ENCODE measurements at regions not wholly inside any gene's neighbourhood (a gene's known extent, or its start where the extent isn't known, plus 50 kb on each side); places are given as distances from the start of the nearest gene placed in this dataset.

- TF ChIP-seq EZH2 (IDR thresholded peaks at IDR 0.05) (no peak), POLR2AphosphoS5 (IDR thresholded peaks at IDR 0.05; ENCODE audit: borderline replicate concordance, low read depth, low read length) (no peak), FOXP2 (optimal IDR thresholded peaks at IDR 0.05; ENCODE audit: control extremely low read depth, extremely low read length, insufficient read depth) (no peak)
These were observed 204.4 kb upstream of the TGFBR2 start for GRCh38 chr3:30401971-30402370.
